Lower lobe of right lung (tissue), 2 donors: ENCODE measurements at regions not wholly inside any gene's neighbourhood (a gene's known extent, or its start where the extent isn't known, plus 50 kb on each side); places are given as distances from the start of the nearest gene placed in this dataset.

Experiments used
- ATAC-seq, 2 donors: fragments of 200-7000 bp; cut with Tn5 transposase; one replicate each; pipeline ENCODE4 v1.9.1; 2020 to 2022; ENCODE audit warnings: mild to moderate bottlenecking in 2 of 2, moderate library complexity in 2 of 2
- DNase-seq: peaks from one replicate; pipeline ENCODE4 v3.0.0-alpha.2; 2020
- H3K27ac ChIP-seq: fragments of 200-600 bp; one replicate; pipeline ENCODE4 v1.8.0; 2022
- H3K27me3 ChIP-seq: fragments of 200-600 bp; one replicate; pipeline ENCODE4 v1.8.0; 2022; ENCODE audit warnings: low read depth
- H3K36me3 ChIP-seq: fragments of 200-600 bp; one replicate; pipeline ENCODE4 v1.8.0; 2022; ENCODE audit warnings: mild to moderate bottlenecking
- H3K4me1 ChIP-seq: fragments of 200-600 bp; one replicate; pipeline ENCODE4 v1.8.0; 2022
- H3K4me3 ChIP-seq: fragments of 200-600 bp; one replicate; pipeline ENCODE4 v1.8.0; 2022; ENCODE audit warnings: mild to moderate bottlenecking
- H3K9me3 ChIP-seq: fragments of 200-600 bp; one replicate; pipeline ENCODE4 v1.8.0; 2022
- CTCF ChIP-seq: fragments of 200-600 bp; IDR thresholded peaks from one replicate; pipeline ENCODE4 v1.8.0; 2022; ENCODE audit warnings: antibody characterized with exemption, mild to moderate bottlenecking
- intact Hi-C: fragments of 100-400 bp; cut with DNase I; formaldehyde crosslinking; loops from one replicate; pipeline ENCODE4 v1.11.0; 2022
- donor health status: DM: no; HTN: yes; CAD: no; lungs with severe emphysema.

GRCh38 chr20:63070771-63071540 is 64.2 kb upstream of the BHLHE23 start:
- intact Hi-C loops = no loop called here
- peak; percentile 20 for DNase-seq
- Histone ChIP-seq H3K9me3 (no peaks in the 10 kb centered on the region), H3K27me3 (peaks cover 80% of the 10 kb centered on the region), H3K27ac (no peak overlapping the region), H3K4me3 (no peak overlapping the region), H3K36me3 (no peaks in the 10 kb centered on the region), H3K4me1 (no peaks in the 10 kb centered on the region)
- no peak for TF ChIP-seq CTCF
- ATAC-seq = no peak

GRCh38 chr20:63070301-63070625 is 63.5 kb upstream of the BHLHE23 start:
- no peak overlapping the region for H3K4me3 ChIP-seq
- peak; percentile 15 for DNase-seq
- H3K36me3 ChIP-seq = no peaks in the 10 kb centered on the region
- H3K4me1 ChIP-seq = no peaks in the 10 kb centered on the region
- ATAC-seq = no peak
- intact Hi-C loops = no loop called here
- peaks cover 81% of the 10 kb centered on the region for H3K27me3 ChIP-seq
- no peak overlapping the region for H3K27ac ChIP-seq
- no peak for TF ChIP-seq CTCF
- H3K9me3 ChIP-seq = no peaks in the 10 kb centered on the region

- no peak for TF ChIP-seq CTCF
- peak; percentile 24 for DNase-seq
- no peak overlapping the region for H3K4me3 ChIP-seq
- peaks cover 89% of the 10 kb centered on the region for H3K27me3 ChIP-seq
- no peaks in the 10 kb centered on the region for H3K9me3 ChIP-seq
- no peaks in the 10 kb centered on the region for H3K36me3 ChIP-seq
- no peak overlapping the region for H3K27ac ChIP-seq
- H3K4me1 ChIP-seq = no peaks in the 10 kb centered on the region
- intact Hi-C loops = no loop called here
- ATAC-seq = no peak
Observed at GRCh38 chr20:63068711-63069367, 62.1 kb upstream of the BHLHE23 start.

GRCh38 chr20:63067721-63068560 is 61.2 kb upstream of the BHLHE23 start:
- TF ChIP-seq CTCF = no peak
- Histone ChIP-seq H3K27ac (no peak overlapping the region), H3K27me3 (peaks cover 87% of the 10 kb centered on the region), H3K4me1 (no peaks in the 10 kb centered on the region), H3K36me3 (no peaks in the 10 kb centered on the region), H3K4me3 (no peak overlapping the region), H3K9me3 (no peaks in the 10 kb centered on the region)
- intact Hi-C loops = no loop called here
- ATAC-seq = no peak
- peak; percentile 35 for DNase-seq

- no peak overlapping the region for H3K27ac ChIP-seq
- no peak for TF ChIP-seq CTCF
- no peak overlapping the region for H3K4me3 ChIP-seq
- peaks cover 81% of the 10 kb centered on the region for H3K27me3 ChIP-seq
- H3K36me3 ChIP-seq = no peaks in the 10 kb centered on the region
- intact Hi-C loops = no loop called here
- no peaks in the 10 kb centered on the region for H3K9me3 ChIP-seq
- ATAC-seq (no peak), DNase-seq (peak; percentile 42)
- no peaks in the 10 kb centered on the region for H3K4me1 ChIP-seq
Observed at GRCh38 chr20:63067266-63067635, 60.5 kb upstream of the BHLHE23 start.
